GM12874 (cell line): ENCODE measurements at regions not wholly inside any gene's neighbourhood (a gene's known extent, or its start where the extent isn't known, plus 50 kb on each side); places are given as distances from the start of the nearest gene placed in this dataset.

Experiments
- TF ChIP-seq, protein P1 (sequence below): IDR thresholded peaks from 2 replicates; pipeline ENCODE4 v1.5.1; 2011; ENCODE audit warnings: low read depth, mild to moderate bottlenecking, control low read depth, low read length, moderate library complexity; ENCODE audit not compliant: insufficient read depth

DNA sequence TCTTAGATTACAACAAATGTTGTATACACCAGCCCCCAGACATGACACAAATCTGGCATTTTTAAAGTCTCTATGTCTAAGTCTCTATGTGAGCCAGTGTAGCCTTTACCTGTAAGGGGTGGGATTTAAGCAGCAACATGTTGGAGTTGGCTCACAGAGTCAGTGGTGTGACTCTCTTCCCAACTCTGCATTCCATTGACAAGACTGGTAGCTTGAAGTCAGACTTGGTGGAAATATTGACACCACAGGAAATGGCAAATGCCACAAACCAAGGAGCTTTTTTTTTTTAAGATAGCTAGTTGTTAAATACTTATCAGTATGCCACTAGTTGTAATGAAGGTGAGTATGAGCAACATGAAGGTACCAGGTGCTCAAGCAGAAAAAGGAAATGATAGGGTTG is 103.1 kb upstream of the SMLR1 start:
- TF ChIP-seq, protein P1, sequence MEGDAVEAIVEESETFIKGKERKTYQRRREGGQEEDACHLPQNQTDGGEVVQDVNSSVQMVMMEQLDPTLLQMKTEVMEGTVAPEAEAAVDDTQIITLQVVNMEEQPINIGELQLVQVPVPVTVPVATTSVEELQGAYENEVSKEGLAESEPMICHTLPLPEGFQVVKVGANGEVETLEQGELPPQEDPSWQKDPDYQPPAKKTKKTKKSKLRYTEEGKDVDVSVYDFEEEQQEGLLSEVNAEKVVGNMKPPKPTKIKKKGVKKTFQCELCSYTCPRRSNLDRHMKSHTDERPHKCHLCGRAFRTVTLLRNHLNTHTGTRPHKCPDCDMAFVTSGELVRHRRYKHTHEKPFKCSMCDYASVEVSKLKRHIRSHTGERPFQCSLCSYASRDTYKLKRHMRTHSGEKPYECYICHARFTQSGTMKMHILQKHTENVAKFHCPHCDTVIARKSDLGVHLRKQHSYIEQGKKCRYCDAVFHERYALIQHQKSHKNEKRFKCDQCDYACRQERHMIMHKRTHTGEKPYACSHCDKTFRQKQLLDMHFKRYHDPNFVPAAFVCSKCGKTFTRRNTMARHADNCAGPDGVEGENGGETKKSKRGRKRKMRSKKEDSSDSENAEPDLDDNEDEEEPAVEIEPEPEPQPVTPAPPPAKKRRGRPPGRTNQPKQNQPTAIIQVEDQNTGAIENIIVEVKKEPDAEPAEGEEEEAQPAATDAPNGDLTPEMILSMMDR: no peak

DNA sequence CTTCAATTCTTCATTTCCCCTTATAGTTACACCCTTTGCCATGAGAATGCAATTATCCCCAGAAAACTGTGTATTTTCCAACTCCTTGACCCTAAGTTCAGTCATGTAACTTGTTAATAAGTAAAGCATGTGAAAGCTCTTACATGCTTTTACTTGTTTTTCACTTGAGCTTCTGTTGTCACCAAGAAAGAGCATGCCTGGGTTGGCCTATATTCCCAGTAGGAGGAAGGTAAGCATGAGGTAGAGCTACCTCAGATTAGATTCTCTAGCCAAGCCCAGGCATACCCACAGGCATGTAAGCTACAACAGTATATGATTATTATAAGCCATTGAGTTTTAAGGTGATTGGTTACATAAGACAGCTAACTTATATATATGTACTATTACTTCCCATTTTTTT is 101.7 kb upstream of the SMLR1 start:
- TF ChIP-seq, protein P1: no peak

DNA sequence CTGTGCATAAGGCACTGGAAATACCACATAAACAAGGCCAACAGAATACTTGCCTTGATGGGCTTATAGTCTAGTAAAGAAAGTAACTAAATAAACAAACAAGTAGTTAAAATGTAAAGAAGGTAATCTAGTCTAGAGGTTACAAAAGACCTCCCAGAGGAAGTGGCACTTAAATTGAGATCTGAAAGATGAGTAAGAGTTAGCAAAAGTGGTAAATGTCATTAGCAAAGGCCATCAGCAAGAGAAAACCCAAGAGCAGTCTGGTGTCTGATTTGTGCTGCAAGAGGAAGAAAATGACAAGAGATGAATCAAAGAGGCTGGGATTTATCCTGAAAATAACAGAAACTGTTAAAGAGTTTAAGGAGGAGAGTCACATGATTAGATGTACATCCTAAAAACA is 96.6 kb upstream of the SMLR1 start:
- TF ChIP-seq, protein P1: no peak

DNA sequence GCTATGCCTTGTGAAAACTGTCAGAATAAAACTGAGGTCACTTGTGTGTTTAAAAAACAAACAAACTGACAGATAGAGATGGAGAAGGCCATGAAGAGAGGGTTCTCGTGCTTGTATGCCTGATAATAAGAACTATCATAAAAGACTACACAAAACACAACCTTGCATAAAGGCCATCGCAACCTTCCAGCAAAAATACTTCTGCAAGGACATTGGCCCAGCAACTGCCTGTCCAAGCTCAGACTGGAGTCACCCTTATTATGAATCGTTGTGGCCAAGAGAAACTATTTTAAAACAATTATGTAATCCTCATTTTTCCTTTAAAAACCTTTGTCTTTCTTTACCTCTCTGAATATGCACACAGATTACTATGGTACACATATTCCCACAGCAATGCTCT is 93.0 kb upstream of the SMLR1 start:
- TF ChIP-seq, protein P1: no peak

DNA sequence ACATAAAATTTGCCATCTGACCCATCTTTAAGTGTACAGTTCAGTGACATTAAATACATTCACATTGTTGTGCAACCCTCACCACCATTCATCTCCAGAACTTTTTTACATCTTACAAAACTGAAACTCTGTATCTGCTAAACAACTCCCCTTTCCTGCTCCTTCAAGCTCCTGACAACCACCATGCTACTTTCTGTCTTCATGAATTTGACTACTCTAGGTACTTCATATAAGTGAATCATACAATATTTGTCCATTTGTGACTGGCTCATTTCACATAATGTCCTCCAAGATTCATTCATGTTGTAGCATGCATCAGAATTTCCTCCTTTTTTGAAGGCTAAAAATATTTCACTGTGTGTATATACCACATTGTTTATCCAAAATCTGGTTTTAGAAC is 86.9 kb upstream of the SMLR1 start:
- TF ChIP-seq, protein P1: no peak

DNA sequence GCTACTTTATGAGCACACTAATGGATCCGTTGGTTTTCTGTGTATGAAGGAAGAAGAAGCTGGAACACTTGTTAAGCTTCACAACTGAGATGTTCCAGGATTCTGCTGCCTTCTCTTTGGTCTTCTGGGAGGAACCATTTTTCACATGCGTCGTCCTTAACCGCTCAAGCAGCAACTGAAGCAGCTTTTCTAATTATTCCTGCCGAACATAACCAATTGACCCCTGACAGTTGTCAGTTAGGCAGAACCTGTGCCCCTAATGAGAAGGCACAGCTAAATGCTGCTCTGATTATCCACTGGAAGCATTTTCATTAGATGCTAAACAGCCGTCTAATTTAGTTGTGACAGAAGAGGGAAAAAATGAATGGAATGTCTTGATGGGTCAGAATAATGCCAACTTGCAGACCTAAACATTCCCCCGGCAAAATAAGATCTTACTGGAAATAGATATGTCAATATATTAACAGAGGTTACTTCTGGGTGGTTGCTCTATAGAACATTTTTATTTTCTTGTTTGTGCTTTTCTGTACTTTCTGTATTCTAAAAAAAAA is 85.0 kb upstream of the SMLR1 start:
- TF ChIP-seq, protein P1: no peak

DNA sequence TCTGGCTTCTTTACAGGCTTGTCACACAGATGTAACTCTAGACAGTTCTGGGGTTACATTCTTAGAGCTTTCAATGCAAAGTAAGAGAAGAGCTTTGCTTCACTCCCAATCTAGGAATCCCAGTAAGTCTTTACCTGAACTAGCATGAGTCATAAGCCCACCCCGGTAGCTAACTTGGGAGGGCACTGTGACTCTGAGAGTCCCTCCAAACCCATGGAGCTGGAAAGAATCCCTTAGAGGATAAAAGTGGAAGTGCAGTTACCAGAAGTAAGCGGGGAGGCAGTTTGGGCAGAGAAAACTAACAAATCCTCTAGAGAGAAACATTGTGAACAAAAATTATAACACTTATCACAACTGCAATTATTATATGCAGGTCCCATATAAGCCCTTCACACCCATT is 84.0 kb upstream of the SMLR1 start:
- TF ChIP-seq, protein P1: no peak
